Panc1 (cell line): ENCODE measurements at regions not wholly inside any gene's neighbourhood (a gene's known extent, or its start where the extent isn't known, plus 50 kb on each side); places are given as distances from the start of the nearest gene placed in this dataset.

Source experiments
- ATAC-seq: fragments of 200-7000 bp; cut with Tn5 transposase; 2 replicates; pipeline ENCODE4 v1.9.1; 2020; ENCODE audit warnings: mild to moderate bottlenecking, moderate library complexity
- BruUV-seq: library from RNA; stranded (reverse); fragments of 400-500 nt; replicated peaks from 2 replicates; lab custom pipeline; 2021; lab: Mats Ljungman, UMichigan
- CTCF ChIA-PET: fragments of 300-600 bp; sonication (Branson Sonifier 250); formaldehyde crosslinking; loops from one replicate; lab custom pipeline; 2022; ENCODE audit warnings: antibody characterized with exemption; lab: Charles Lee
- POLR2A ChIA-PET: fragments of 300-600 bp; sonication (Branson Sonifier 250); formaldehyde crosslinking; loops from one replicate; lab custom pipeline; 2022; ENCODE audit warnings: antibody characterized with exemption; lab: Charles Lee
- DNase-seq: peaks from one replicate; pipeline ENCODE4 v3.0.0-alpha.2; 2010; ENCODE audit warnings: low read depth, low spot score
- H3K27ac ChIP-seq: 2 replicates; pipeline ENCODE4 v1.5.1; 2011; ENCODE audit warnings: mild to moderate bottlenecking, low read length, inconsistent platforms
- H3K27me3 ChIP-seq: fragments of 200-500 bp; sonication (Bioruptor generic); 2 replicates; pipeline ENCODE4 v1.6.0; 2014; ENCODE audit warnings: low read length, inconsistent platforms; ENCODE audit not compliant: control insufficient read depth, insufficient read depth
- H3K36me3 ChIP-seq: fragments of 200-500 bp; sonication (Bioruptor generic); 2 replicates; pipeline ENCODE4 v1.5.1; 2014; ENCODE audit warnings: inconsistent platforms, mild to moderate bottlenecking, low read length, moderate library complexity; ENCODE audit not compliant: control insufficient read depth, insufficient read depth
- H3K4me1 ChIP-seq: 2 replicates; pipeline ENCODE4 v1.5.1; 2011; ENCODE audit warnings: inconsistent platforms, mild to moderate bottlenecking, low read length, moderate library complexity; ENCODE audit not compliant: control insufficient read depth, insufficient read depth
- H3K4me3 ChIP-seq, 2 experiments: 2 replicates each; pipeline ENCODE4 v1.5.1; 2011 to 2012; ENCODE audit warnings: low read depth in 2 of 2, low read length in 2 of 2, mild to moderate bottlenecking in 2 of 2, inconsistent platforms in 1 of 2, moderate library complexity in 1 of 2
- H3K9me3 ChIP-seq: fragments of 200-500 bp; sonication (Bioruptor generic); 2 replicates; pipeline ENCODE4 v1.5.1; 2014; ENCODE audit warnings: low read depth, mild to moderate bottlenecking, inconsistent platforms, low read length, moderate library complexity; ENCODE audit not compliant: control insufficient read depth, insufficient read depth
- CTCF ChIP-seq: fragments of 450-650 bp; IDR thresholded peaks from 2 replicates; pipeline ENCODE4 v1.5.1; 2017; ENCODE audit warnings: mild to moderate bottlenecking
- POLR2AphosphoS5 ChIP-seq: IDR thresholded peaks from 2 replicates; pipeline ENCODE4 v1.6.1; 2012; ENCODE audit warnings: mild to moderate bottlenecking, low read depth, low read length, moderate library complexity
- REST ChIP-seq, 2 experiments: IDR thresholded peaks; 2 replicates each; pipeline ENCODE4 v1.6.1; 2011 to 2012; ENCODE audit warnings: low read depth in 2 of 2, control low read depth in 1 of 2, low read length in 1 of 2, mild to moderate bottlenecking in 1 of 2, moderate library complexity in 1 of 2; ENCODE audit not compliant: insufficient read depth in 1 of 2
- SIN3A ChIP-seq: IDR thresholded peaks from 2 replicates; pipeline ENCODE4 v1.6.1; 2012; ENCODE audit warnings: low read depth, mild to moderate bottlenecking, low read length, moderate library complexity, borderline replicate concordance; ENCODE audit not compliant: insufficient read depth
- TCF7L2 ChIP-seq: IDR thresholded peaks from 2 replicates; pipeline ENCODE4 v1.6.1; 2011; ENCODE audit warnings: mild to moderate bottlenecking, low read depth, low read length, inconsistent platforms
- in situ Hi-C: cut with HindIII; loops from 2 replicates; pipeline ENCODE4 v1.10.0; 2016; ENCODE audit warnings: low sequenced_read_pairs, low pct_unique_long_range_greater_than_20kb
- intact Hi-C: fragments of 100-400 bp; cut with micrococcal nuclease; formaldehyde crosslinking; loops from one replicate; pipeline ENCODE4 v1.10.0; 2022; ENCODE audit not compliant: unreplicated experiment

- no peaks in the 10 kb centered on the region for H3K4me1 ChIP-seq
- intact Hi-C loops, result no loop called here
- no peak overlapping the region for H3K27ac ChIP-seq
- peaks cover 2% of the 10 kb centered on the region; the same call in 1 of the 2 replicates for H3K27me3 ChIP-seq
- H3K36me3 ChIP-seq, result no peaks in the 10 kb centered on the region
- no peaks in the 10 kb centered on the region for H3K9me3 ChIP-seq
- no peak overlapping the region for H3K4me3 ChIP-seq
- ChIA-PET CTCF (no interaction called here), POLR2A (no interaction called here)
- BruUV-seq, result no TSS peak
- DNase-seq (no peak), ATAC-seq (no peak)
- in situ Hi-C loops, result no loop called here
- no peak for TF ChIP-seq CTCF
- no peak for TF ChIP-seq POLR2AphosphoS5
- TF ChIP-seq TCF7L2, result no peak
- TF ChIP-seq REST (IDR thresholded peaks at IDR 0.05; ENCODE audit: insufficient read depth in 1 of 2, low read depth in 2 of 2, low read length in 1 of 2), result no peak
- TF ChIP-seq SIN3A, result no peak
Observed at GRCh38 chr3:23106666-23107065, 96.5 kb upstream of the UBE2E2 start.

- Histone ChIP-seq H3K36me3 (no peaks in the 10 kb centered on the region), H3K9me3 (no peaks in the 10 kb centered on the region), H3K27ac (no peak overlapping the region), H3K4me3 (no peak overlapping the region), H3K4me1 (no peaks in the 10 kb centered on the region), H3K27me3 (peaks cover 2% of the 10 kb centered on the region; the same call in 1 of the 2 replicates)
- CTCF ChIA-PET, result no interaction called here
- BruUV-seq, result no TSS peak
- TF ChIP-seq TCF7L2, result no peak
- no peak for TF ChIP-seq CTCF
- TF ChIP-seq REST (IDR thresholded peaks at IDR 0.05; ENCODE audit: insufficient read depth in 1 of 2, low read depth in 2 of 2, low read length in 1 of 2), result no peak
- POLR2A ChIA-PET, result no interaction called here
- ATAC-seq (no peak), DNase-seq (no peak)
- in situ Hi-C loops, result no loop called here
- intact Hi-C loops, result no loop called here
Observed at GRCh38 chr3:23107221-23107620, 95.9 kb upstream of the UBE2E2 start.
